Hepatocyte (in vitro differentiated cells): ENCODE measurements at regions not wholly inside any gene's neighbourhood (a gene's known extent, or its start where the extent isn't known, plus 50 kb on each side); places are given as distances from the start of the nearest gene placed in this dataset.

Experiments used
- CTCF ChIP-seq: fragments of 200-600 bp; sonication (generic); IDR thresholded peaks from 2 replicates; pipeline ENCODE4 v1.5.1; 2016; ENCODE audit warnings: antibody characterized with exemption, mild to moderate bottlenecking; ENCODE audit not compliant: poor library complexity
- EZH2 ChIP-seq: fragments of 200-600 bp; sonication (generic); IDR thresholded peaks from 2 replicates; pipeline ENCODE4 v1.6.1; 2016; ENCODE audit warnings: antibody characterized with exemption, mild to moderate bottlenecking, borderline replicate concordance

DNA sequence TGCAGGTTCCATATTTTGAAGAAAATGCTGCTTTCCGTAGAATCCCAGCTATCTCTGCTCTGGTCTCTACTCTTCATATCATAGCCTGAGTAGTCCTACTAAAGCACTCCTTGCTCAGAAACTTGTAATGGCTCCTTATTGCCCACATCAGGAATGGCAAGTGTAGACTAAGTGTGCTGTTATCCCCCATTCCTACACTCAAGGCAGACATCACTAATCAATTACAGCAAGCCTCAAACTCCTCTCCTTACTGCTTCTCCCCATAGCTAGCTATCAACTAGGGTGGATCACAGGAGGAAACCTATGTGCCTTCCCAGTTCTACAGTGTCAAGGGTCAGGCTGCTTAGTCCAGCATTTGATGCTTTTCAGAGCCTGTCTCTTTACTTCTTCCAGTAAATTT lies 163.4 kb downstream of the HAPSTR1 start:
- TF ChIP-seq EZH2: no peak
- no peak for TF ChIP-seq CTCF
